ENCODE measurements at regions not wholly inside any gene's neighbourhood (a gene's known extent, or its start where the extent isn't known, plus 50 kb on each side); places are given as distances from the start of the nearest gene placed in this dataset.

DNA sequence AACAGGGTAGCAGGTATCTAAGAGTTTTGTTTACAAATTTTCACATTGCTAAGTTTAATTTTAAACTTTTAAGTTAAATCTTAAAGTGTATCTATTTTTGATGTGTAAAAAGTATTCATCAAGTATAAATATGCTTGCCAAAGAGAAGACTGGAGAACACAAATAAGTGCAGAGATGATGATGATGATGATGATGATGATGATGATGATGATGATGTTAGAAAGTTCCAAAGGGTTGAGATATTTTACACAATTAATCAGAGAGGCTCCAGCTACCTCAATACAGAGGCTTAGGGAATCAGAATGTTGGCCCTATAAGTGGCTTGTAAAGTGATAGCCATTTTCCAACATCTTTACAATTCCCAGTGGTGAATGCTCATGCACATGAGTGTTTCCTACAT is 209.0 kb upstream of the NPVF start:
- TF ChIP-seq CTCF (IDR thresholded peaks at IDR 0.05; ENCODE audit: low read depth, low read length) = no peak
- Histone ChIP-seq H3K27ac (ENCODE audit: low read depth, low read length) (no peak overlapping the region), H3K9me3 (ENCODE audit: control insufficient read depth, insufficient read depth, low read length) (no peaks in the 10 kb centered on the region), H3K4me3 (ENCODE audit: low read depth, low read length) (no peak overlapping the region), H3K27me3 (ENCODE audit: control insufficient read depth, insufficient read depth, low read length) (no peaks in the 10 kb centered on the region)
- ChIA-PET CTCF (no interaction called here), POLR2A (no interaction called here)
- DNase-seq (ENCODE audit: low read depth, low spot score) = no peak

DNA sequence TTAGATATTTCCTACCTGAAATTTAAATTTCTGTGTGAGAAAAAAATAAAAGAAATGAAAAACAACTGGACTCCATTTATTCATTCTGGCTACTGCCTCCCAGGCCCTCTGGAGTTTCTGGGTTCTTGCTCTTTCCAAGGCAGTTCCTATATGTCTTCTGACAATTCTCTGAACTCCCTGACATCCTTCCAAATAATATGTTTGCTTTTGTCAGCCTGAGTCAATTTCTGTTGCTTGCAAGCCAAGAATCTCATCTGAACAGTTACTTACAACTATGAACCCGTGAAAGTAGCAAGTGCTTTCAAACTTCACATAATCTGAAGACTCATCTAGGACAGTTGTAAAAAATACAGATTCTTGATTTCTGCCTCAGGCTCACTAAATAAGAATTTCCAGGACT is 216.7 kb upstream of the NPVF start:
- Histone ChIP-seq H3K27me3 (ENCODE audit: control insufficient read depth, insufficient read depth, low read length) (no peaks in the 10 kb centered on the region), H3K9me3 (ENCODE audit: control insufficient read depth, insufficient read depth, low read length) (no peaks in the 10 kb centered on the region), H3K27ac (ENCODE audit: low read depth, low read length) (no peak overlapping the region), H3K4me3 (ENCODE audit: low read depth, low read length) (no peak overlapping the region)
- TF ChIP-seq CTCF (IDR thresholded peaks at IDR 0.05; ENCODE audit: low read depth, low read length) = no peak
- CTCF ChIA-PET = no interaction called here
- no peak for DNase-seq (ENCODE audit: low read depth, low spot score)
- POLR2A ChIA-PET = no interaction called here

- POLR2A ChIA-PET = no interaction called here
- no peak for DNase-seq (ENCODE audit: low read depth, low spot score)
Observed at GRCh38 chr7:25448301-25448700, 220.0 kb upstream of the NPVF start.

GRCh38 chr7:25454020-25454419 is 225.7 kb upstream of the NPVF start:
- H3K4me3 ChIP-seq (ENCODE audit: low read depth, low read length) = no peak overlapping the region
- DNase-seq (ENCODE audit: low read depth, low spot score) = no peak
- ChIA-PET POLR2A (no interaction called here), CTCF (interaction anchor here (0.9 to 1.1 kb wide), 2 partner anchors 111 to 397 kb away, joined by 3 read pairs; no protein-coding TSS in a partner anchor)
- H3K27me3 ChIP-seq (ENCODE audit: control insufficient read depth, insufficient read depth, low read length) = no peaks in the 10 kb centered on the region
- no peak overlapping the region for H3K27ac ChIP-seq (ENCODE audit: low read depth, low read length)
- no peak for TF ChIP-seq CTCF (IDR thresholded peaks at IDR 0.05; ENCODE audit: low read depth, low read length)
- H3K9me3 ChIP-seq (ENCODE audit: control insufficient read depth, insufficient read depth, low read length) = no peaks in the 10 kb centered on the region

More at GRCh38 chr7:25448301-25448700, 220.0 kb upstream of the NPVF start:
- H3K27me3 ChIP-seq (ENCODE audit: control insufficient read depth, insufficient read depth, low read length) = no peaks in the 10 kb centered on the region
- no peak overlapping the region for H3K27ac ChIP-seq (ENCODE audit: low read depth, low read length)
- CTCF ChIA-PET = no interaction called here
- no peak for TF ChIP-seq CTCF (IDR thresholded peaks at IDR 0.05; ENCODE audit: low read depth, low read length)
- no peaks in the 10 kb centered on the region for H3K9me3 ChIP-seq (ENCODE audit: control insufficient read depth, insufficient read depth, low read length)
- H3K4me3 ChIP-seq (ENCODE audit: low read depth, low read length) = no peak overlapping the region

DNA sequence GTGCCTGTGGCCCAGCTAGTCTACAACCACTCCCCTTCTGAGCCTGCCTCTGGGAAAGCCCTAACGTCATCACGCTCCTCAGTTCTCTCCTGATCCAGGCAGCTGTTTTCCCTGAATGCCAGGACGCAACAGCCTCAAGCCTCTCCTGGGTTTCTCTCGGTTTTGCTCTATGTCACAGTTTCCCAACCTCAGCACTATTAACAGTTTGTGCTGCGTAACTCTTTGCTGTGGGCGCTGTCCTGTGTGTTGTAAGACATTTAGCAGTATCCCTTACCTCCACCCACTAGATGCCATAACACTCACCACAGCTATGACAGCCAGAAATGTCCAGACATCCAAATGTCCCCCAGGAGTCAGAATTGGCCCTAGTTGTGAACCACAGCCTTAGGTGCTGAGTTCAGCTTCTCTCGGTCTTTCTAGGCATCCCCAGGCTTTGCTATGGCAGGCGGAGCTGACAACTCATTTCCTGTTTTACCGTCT is 226.3 kb upstream of the NPVF start:
- ChIA-PET POLR2A (no interaction called here), CTCF (interaction anchor here (0.9 to 1.1 kb wide), 2 partner anchors 110 to 397 kb away, joined by 3 read pairs; no protein-coding TSS in a partner anchor)
- H3K9me3 ChIP-seq (ENCODE audit: control insufficient read depth, insufficient read depth, low read length) = no peaks in the 10 kb centered on the region
- no peak for TF ChIP-seq CTCF (IDR thresholded peaks at IDR 0.05; ENCODE audit: low read depth, low read length)
- DNase-seq (ENCODE audit: low read depth, low spot score) = no peak
- no peak overlapping the region for H3K27ac ChIP-seq (ENCODE audit: low read depth, low read length)
- no peak overlapping the region for H3K4me3 ChIP-seq (ENCODE audit: low read depth, low read length)
- H3K27me3 ChIP-seq (ENCODE audit: control insufficient read depth, insufficient read depth, low read length) = no peaks in the 10 kb centered on the region

Measured in AG04450 (cell line).